ENCODE measurements at regions not wholly inside any gene's neighbourhood (a gene's known extent, or its start where the extent isn't known, plus 50 kb on each side); places are given as distances from the start of the nearest gene placed in this dataset.
"Not testable (repeated sequence)": the region's sequence is repeated elsewhere in the genome, so short reads cannot be mapped to it uniquely, and the experiment has no call there.

- H3K36me3 ChIP-seq, result no peaks in the 10 kb centered on the region
- 86 to 90% methylated on average over 5 of the region's 5 CpGs for WGBS, 2 donors
- DNase-seq, result no peak
- H3K27ac ChIP-seq, result no peak overlapping the region
- H3K9me3 ChIP-seq, result no peaks in the 10 kb centered on the region
- intact Hi-C loops (cut with DNase I), result no loop called here
- TF ChIP-seq CTCF (IDR thresholded peaks at IDR 0.05), result no peak
- no peak for TF ChIP-seq POLR2A (IDR thresholded peaks at IDR 0.05)
- H3K4me1 ChIP-seq, result no peaks in the 10 kb centered on the region
- no peaks in the 10 kb centered on the region for H3K27me3 ChIP-seq
- no peak overlapping the region for H3K4me3 ChIP-seq (replicated peaks in 1 of 3)
Measured at GRCh38 chr21:35982717-35983116, 77.6 kb downstream of the SETD4 start.

- H3K36me3 ChIP-seq, result no peaks in the 10 kb centered on the region
- 68 to 73% methylated on average over 11 of the region's 11 CpGs for WGBS, 2 donors
- H3K27ac ChIP-seq, result no peak overlapping the region
- TF ChIP-seq POLR2A (IDR thresholded peaks at IDR 0.05), result no peak
- no peak for TF ChIP-seq CTCF (IDR thresholded peaks at IDR 0.05)
- no peaks in the 10 kb centered on the region for H3K9me3 ChIP-seq
- no peaks in the 10 kb centered on the region for H3K4me1 ChIP-seq
- intact Hi-C loops (cut with DNase I), result no loop called here
- H3K4me3 ChIP-seq (replicated peaks in 1 of 3), result no peak overlapping the region
- no peaks in the 10 kb centered on the region for H3K27me3 ChIP-seq
- DNase-seq, result no peak
Measured at GRCh38 chr21:35981514-35982070, 78.7 kb downstream of the SETD4 start.

DNA sequence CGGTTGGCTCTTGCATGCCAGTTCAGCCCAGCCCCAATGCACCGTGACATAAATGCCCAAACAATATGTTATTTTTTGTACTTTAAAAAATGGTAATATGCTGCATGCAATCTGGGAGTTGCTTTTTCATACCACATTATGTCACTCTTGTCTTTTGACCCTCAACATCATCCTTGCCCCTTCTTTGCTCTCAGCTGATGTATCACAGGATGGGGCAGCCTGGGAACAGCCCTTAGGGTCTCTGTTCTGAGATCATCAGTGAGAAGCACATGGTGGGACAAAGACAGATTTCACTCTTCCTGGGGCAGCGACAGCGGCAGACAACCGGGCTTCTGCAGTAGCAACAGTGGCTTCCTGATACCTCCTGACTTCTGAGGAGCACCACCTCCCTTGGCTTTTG lies 79.5 kb downstream of the SETD4 start:
- Histone ChIP-seq H3K4me3 (replicated peaks in 1 of 3) (no peak overlapping the region), H3K27me3 (no peaks in the 10 kb centered on the region), H3K27ac (no peak overlapping the region), H3K4me1 (no peaks in the 10 kb centered on the region), H3K36me3 (no peaks in the 10 kb centered on the region), H3K9me3 (no peaks in the 10 kb centered on the region)
- 79 to 86% methylated on average over 5 of the region's 5 CpGs for WGBS, 2 donors
- intact Hi-C loops (cut with DNase I), result no loop called here
- TF ChIP-seq CTCF (IDR thresholded peaks at IDR 0.05) (no peak), POLR2A (IDR thresholded peaks at IDR 0.05) (no peak)
- DNase-seq, result no peak

DNA sequence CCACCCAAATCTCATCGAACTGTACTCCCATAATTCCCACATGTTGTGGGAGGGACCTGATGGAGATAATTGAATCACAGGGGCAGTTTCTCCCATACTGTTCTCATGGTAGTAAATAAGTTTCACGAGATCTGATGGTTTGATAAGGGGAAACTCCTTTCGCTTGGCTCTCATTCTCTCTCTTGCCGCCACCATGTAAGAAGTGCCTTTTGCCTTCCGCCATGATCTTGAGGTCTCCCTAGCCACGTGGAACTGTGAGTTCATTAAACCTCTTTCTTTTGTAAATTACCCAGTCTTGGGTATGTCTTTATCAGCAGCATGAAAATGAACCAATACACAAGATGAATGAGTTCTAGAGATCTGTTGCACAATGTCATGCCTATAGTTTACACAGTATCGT lies 82.5 kb downstream of the SETD4 start:
- H3K9me3 ChIP-seq; DNase-seq; H3K4me3 ChIP-seq (replicated peaks in 1 of 3); intact Hi-C loops (cut with DNase I); H3K27me3 ChIP-seq; H3K36me3 ChIP-seq; H3K27ac ChIP-seq; H3K4me1 ChIP-seq: not testable (repeated sequence)
- 92% methylated on average over 7 of the region's 7 CpGs for WGBS, 2 donors

- no peak for DNase-seq
- 73 to 85% methylated on average over 3 of the region's 3 CpGs for WGBS, 2 donors
- H3K27me3 ChIP-seq, result no peaks in the 10 kb centered on the region
- no peaks in the 10 kb centered on the region for H3K4me1 ChIP-seq
- no peaks in the 10 kb centered on the region for H3K36me3 ChIP-seq
- H3K4me3 ChIP-seq (replicated peaks in 1 of 3), result no peak overlapping the region
- intact Hi-C loops (cut with DNase I), result no loop called here
- H3K27ac ChIP-seq, result no peak overlapping the region
- H3K9me3 ChIP-seq, result no peaks in the 10 kb centered on the region
- TF ChIP-seq POLR2A (IDR thresholded peaks at IDR 0.05), result no peak
- TF ChIP-seq CTCF (IDR thresholded peaks at IDR 0.05), result no peak
Measured at GRCh38 chr21:35976929-35977328, 83.4 kb downstream of the SETD4 start.

- Histone ChIP-seq H3K4me3 (replicated peaks in 1 of 3) (no peak overlapping the region), H3K27ac (no peak overlapping the region), H3K27me3 (no peaks in the 10 kb centered on the region), H3K4me1 (no peaks in the 10 kb centered on the region), H3K9me3 (no peaks in the 10 kb centered on the region), H3K36me3 (no peaks in the 10 kb centered on the region)
- TF ChIP-seq POLR2A (IDR thresholded peaks at IDR 0.05), result no peak
- TF ChIP-seq CTCF (IDR thresholded peaks at IDR 0.05), result no peak
- no peak for DNase-seq
- WGBS, 2 donors, result 88 to 91% methylated on average over 2 of the region's 2 CpGs
- intact Hi-C loops (cut with DNase I), result no loop called here
Measured at GRCh38 chr21:35976481-35976880, 83.8 kb downstream of the SETD4 start.

Data from thyroid gland (tissue), 4 donors.